ENCODE measurements at regions not wholly inside any gene's neighbourhood (a gene's known extent, or its start where the extent isn't known, plus 50 kb on each side); places are given as distances from the start of the nearest gene placed in this dataset.
"Not testable (repeated sequence)": the region's sequence is repeated elsewhere in the genome, so short reads cannot be mapped to it uniquely, and the experiment has no call there.

DNA sequence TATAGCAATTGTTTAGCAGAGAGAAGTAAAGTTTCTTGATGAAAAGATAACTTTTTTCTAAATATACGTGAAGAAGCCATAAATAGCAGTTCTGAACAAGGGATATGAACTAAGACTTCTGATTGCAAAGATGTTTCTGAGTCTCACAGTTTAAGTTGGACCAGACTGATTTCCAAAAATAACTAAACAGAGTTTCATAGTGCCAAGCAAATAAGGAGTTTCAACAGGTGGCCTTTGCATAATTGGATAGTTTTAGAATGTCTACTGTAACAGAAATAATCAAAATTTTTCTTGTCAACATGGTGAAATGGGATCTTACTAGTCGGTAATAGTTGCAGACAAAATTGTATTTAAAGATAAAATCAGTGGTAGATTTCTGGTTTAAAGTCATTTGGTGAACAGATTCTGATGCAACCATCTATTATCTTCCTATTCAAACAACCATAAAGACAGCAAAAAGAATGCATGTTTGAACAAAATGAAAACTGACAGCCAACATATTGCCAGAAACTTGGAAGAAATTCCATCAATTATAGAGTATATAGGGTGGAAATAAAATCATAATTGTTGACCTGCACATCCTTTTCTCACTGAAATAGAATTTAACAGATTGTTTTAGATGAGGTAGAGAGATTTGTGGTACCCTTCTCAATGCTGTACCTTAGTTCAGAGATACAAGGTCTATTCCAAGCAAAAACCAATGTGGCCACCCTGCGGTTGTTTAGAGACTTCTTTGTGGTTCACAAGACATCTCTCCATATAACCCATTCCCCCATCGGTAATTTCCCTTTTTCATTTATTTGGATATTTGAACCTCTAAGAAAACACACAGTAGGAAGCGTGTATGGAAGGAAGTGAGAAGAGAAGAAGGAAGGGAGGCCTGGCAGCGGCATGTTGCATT lies 275.3 kb downstream of the COG6 start:
- no peak overlapping the region for H3K27ac ChIP-seq
- no peak for DNase-seq (ENCODE audit: low read depth, low spot score)

GRCh38 chr13:39931505-39931904 lies 276.0 kb downstream of the COG6 start:
- DNase-seq (ENCODE audit: low read depth, low spot score): no peak
- no peak overlapping the region for H3K27ac ChIP-seq

GRCh38 chr13:39932514-39932913 lies 277.1 kb downstream of the COG6 start:
- H3K27ac ChIP-seq: not testable (repeated sequence)

DNA sequence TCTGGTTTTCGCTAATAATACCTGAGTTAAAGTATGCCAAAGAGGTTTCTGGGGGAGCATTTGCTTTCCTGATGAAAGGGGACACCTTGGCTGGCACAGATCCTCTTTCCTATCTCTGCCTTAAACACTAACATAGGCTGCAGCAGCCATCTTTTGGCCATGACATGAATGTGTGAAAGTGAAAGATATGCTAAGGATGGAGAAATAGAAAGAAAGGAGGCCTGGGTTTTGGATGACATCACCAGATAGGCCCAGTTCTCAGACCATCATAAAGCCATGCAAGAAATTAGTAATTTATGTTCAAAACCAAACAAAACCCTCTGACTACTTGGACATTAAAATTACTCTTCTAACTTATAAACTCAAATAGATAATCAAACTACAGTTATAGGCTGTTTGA lies 279.7 kb downstream of the COG6 start:
- no peak overlapping the region for H3K27ac ChIP-seq
- no peak for DNase-seq (ENCODE audit: low read depth, low spot score)

More at GRCh38 chr13:39932514-39932913, 277.1 kb downstream of the COG6 start:
- DNase-seq (ENCODE audit: low read depth, low spot score): not testable (repeated sequence)

DNA sequence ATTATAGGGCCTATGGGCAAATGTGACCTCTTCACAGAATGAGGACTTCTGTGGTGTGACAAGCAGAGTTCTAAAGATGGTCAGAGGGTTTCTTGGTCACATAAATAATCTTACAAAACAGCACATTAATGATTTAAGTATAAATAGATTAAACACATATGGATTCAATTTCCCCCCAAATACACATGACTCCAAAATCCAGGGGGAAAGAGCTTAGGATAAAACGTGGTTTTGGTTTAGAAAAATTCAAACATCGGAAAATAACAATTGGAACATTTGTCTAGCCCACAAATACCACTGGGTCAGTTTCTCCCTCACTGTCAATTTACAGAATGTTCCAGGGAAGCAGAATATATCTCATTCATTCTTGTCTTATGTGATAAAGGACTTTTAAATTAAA lies 283.1 kb downstream of the COG6 start:
- DNase-seq (ENCODE audit: low read depth, low spot score): no peak
- H3K27ac ChIP-seq: no peak overlapping the region

GRCh38 chr13:39941236-39941635 lies 285.8 kb downstream of the COG6 start:
- DNase-seq (ENCODE audit: low read depth, low spot score): no peak
- no peak overlapping the region for H3K27ac ChIP-seq

- DNase-seq (ENCODE audit: low read depth, low spot score): no peak
- H3K27ac ChIP-seq: no peak overlapping the region
Observed at GRCh38 chr13:39941911-39942551, 286.6 kb downstream of the COG6 start.

GRCh38 chr13:39942552-39943273 lies 287.3 kb downstream of the COG6 start:
- DNase-seq (ENCODE audit: low read depth, low spot score): peak; percentile 10
- no peak overlapping the region for H3K27ac ChIP-seq

DNA sequence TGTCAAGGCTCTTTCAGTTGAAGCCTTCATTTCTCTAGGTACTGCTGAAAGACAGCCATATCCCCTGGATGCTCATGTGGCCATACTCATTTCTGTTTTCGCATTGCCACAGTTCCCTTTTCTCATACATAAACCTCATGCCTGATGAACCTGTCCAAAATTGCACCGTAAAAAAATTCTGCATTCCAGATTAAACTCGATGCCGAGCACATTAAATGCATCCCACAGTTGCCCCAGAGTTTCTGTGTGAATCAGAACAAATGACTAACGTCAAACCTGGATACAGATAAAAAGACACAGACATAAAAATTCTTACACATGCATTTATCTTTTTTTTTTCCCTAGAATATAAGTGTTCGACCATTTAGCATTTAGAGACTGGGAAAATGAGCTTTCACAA lies 288.2 kb downstream of the COG6 start:
- no peak overlapping the region for H3K27ac ChIP-seq
- peak; percentile 41 for DNase-seq (ENCODE audit: low read depth, low spot score)

DNA sequence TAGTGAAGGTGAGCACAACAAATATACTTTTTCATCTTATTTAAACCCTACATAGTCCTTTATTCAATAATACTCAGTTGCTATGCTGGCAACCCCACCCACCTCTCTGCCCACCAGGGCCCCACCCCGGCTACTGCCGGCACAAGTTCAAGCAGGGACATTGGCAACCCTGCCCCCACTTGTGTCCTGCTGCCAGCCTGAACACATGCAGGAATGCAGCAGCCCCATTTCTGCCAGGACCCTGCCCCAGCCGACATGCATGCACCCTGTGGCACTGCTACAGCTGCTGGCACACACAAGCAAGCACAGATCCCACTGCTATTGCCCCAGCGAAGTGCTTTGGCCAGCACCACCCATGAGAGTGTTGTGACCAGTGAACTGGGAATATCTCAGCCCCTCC lies 289.8 kb downstream of the COG6 start:
- no peak overlapping the region for H3K27ac ChIP-seq
- DNase-seq (ENCODE audit: low read depth, low spot score): no peak

GRCh38 chr13:39946769-39947168 lies 291.3 kb downstream of the COG6 start:
- DNase-seq (ENCODE audit: low read depth, low spot score): no peak
- no peak overlapping the region for H3K27ac ChIP-seq

DNA sequence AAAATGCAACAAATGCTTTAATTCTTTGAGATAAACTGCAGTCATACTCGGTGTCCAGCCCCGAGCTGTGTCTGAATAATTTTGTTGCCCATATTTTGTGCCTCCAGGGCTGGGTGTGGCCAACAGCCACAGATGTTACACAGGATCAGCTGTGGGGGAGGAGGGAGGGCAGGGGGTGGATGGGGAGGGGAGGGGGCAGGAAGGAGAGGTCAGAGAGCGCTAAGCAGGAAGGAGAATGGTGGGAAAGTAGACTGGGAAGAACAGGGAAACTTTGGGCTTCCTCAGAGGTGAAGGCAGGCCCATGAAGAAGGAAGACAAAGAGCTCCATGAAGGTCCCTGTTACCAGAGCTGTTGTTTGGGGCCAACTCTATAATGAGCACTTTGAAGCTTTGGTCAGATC lies 295.8 kb downstream of the COG6 start:
- no peak for DNase-seq (ENCODE audit: low read depth, low spot score)
- H3K27ac ChIP-seq: no peak overlapping the region

DNA sequence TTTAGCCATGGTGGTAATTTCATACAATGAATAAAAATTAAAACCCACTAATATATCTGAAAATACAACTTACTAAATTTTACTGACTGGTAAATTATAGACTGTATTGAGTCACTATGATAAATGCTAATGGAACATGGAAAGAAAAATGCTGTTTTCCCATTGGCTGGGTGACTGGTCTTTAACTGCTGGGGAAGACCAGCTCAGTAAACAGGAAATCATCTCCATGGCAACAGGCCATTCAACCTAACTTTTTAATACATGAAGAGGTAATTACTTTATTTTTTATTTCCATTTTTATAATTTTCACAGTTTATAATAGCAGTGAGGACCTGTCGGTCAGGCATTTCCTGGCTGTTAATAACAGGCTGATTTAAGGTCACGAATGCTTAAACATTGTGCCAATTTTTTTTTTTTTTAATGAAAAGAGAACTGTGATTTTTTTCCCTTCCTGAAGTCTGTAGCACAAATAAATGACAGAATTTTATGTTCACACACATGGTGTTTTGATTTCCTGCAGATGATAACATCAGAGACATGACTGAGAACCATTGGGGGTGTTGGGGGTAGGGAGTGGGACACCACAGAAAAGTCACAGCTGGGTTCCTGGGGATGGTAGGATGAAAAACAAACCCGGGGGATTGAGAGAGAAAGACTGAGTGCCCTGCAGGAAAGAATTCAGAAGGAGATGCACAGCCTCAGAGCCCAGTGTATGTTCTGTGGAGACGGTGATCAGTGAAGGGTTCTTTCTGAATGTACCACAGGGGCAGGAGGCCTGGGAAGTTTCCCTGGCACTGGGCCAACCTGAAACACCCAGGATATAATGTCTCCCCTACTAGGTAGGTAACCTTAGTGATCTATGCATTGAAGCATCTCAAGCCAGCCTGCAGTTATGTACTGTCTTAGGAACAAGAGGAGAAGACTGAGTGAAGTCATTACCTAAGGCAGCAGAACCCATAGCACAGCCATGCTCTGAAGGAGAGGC lies 297.1 kb downstream of the COG6 start:
- H3K27ac ChIP-seq: no peak overlapping the region
- DNase-seq (ENCODE audit: low read depth, low spot score): no peak

DNA sequence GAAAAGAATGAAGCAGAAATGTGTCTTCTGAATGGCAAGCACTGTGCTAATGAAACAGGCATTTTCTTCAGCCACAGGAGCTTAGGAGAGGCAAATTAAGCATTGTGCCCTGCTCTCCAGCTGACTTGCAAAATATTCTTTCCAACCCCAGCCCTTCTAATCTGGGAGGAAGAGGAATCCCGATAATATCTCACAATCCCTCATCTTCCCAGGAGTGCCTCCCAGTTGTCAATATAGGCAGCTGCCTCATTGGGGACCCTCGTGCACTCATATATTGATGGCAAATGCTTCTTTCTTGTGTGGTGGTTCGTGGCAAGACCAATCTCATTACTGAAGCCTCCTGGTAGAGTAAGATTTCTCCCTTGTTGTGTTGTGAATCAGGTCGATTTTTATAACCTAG lies 299.0 kb downstream of the COG6 start:
- no peak for DNase-seq (ENCODE audit: low read depth, low spot score)
- no peak overlapping the region for H3K27ac ChIP-seq

DNA sequence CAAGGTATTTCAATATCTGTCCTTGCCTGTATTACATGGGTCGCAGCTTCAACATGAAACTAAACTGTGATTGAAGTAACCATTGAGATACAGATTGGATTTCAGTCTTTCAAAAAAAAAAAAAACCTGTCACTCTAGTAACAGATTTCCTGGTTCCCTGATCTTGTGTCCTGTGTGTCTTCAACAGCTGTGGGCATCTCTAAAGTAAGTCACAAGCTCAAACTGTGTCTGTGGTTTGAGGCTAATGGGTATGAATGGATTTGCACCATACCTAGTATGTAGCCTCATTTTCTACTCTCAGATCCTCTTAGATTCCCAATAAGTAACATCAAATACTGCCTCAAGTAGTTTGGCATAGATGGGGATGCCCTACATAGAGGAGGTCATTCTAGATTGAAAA lies 300.1 kb downstream of the COG6 start:
- no peak overlapping the region for H3K27ac ChIP-seq
- no peak for DNase-seq (ENCODE audit: low read depth, low spot score)

DNA sequence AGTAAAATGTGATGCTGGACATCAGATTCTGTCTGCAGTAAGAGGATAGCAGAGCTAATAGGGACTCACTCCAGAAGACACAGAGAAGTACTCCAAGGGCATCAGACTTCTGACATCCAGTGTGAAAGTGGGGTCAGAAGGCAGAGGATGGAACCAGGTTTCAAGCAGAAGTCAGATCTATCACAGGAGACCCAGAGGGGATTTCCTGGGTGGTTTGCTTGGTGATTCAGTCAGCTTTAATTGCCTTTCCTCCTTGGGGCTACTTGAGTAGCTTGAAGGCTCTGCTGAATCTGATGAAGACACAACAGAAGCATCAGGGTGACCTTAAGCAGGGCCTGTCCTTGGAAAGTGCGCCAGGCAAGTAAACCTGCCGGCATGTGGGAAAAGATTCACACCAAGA lies 300.6 kb downstream of the COG6 start:
- no peak for DNase-seq (ENCODE audit: low read depth, low spot score)
- H3K27ac ChIP-seq: no peak overlapping the region

DNA sequence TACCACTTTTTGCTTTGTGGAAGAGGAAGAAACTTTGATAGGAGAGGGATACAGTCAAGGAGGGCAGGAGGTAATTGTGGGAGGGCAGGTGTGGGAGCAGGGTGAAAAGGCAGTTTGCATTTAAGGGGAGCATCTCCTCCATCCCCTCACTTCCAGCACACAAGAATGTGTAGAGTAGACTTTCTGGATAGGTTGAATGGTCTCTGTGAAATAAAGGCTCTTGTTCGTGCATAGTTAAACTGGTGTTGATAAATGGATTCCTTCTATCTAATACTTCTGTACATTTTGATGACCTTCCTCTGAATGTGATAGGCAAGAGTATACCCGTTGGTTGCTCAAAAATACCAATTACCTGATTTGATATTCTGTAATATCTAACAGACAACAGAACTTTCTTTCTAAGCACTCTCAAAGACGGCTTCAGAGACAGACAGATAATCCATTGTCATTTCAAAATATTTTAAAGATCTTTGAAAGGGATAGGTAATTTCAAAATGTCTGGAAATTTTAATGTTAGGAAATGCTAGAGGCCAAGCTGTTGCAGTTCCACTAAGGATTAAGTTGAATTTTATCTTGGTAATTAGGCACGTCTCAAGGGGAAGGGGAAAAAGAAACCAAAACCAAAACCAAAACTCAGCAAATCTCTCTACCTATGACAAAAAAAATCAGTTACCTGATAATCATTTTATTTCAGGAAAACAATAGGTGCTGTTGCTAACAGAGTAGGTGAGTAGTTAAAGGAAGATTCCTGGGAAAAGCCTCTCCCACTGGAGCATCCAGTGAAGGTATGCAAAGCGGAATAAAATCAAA lies 302.6 kb downstream of the COG6 start:
- no peak overlapping the region for H3K27ac ChIP-seq
- DNase-seq (ENCODE audit: low read depth, low spot score): no peak

- no peak for DNase-seq (ENCODE audit: low read depth, low spot score)
- no peak overlapping the region for H3K27ac ChIP-seq
Observed at GRCh38 chr13:39959497-39960144, 304.2 kb downstream of the COG6 start.

- H3K27ac ChIP-seq: no peak overlapping the region
Observed at GRCh38 chr13:39960191-39960590, 304.7 kb downstream of the COG6 start.

More at GRCh38 chr13:39960191-39960590, 304.7 kb downstream of the COG6 start:
- DNase-seq (ENCODE audit: low read depth, low spot score): no peak
